ENCODE measurements at regions not wholly inside any gene's neighbourhood (a gene's known extent, or its start where the extent isn't known, plus 50 kb on each side); places are given as distances from the start of the nearest gene placed in this dataset.

DNA sequence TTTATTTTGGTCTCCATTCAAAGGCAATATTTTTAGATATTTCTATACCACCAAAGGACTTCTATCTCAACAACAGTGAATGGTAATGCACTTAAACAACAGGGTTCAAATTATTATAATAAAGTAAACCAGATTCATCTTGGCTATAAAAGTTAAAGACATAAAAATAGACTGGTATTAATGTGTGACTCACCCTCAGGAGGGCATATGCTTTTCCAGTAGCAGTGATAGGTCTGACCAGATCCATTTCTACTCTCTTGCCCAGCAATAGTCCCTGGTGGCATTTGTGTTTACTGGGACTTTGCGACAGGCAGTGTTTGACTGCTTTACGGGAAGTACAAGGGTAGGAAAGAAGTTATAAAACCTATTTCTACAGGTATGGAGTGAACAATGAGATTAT lies 353.2 kb upstream of the ATP2B1 start:
- no peaks in the 10 kb centered on the region for H3K9me3 ChIP-seq (ENCODE audit: control insufficient read depth in 1 of 2, low read length in 2 of 2)
- H3K36me3 ChIP-seq (ENCODE audit: control insufficient read depth in 1 of 2, insufficient read depth in 2 of 2, low read length in 2 of 2): no peaks in the 10 kb centered on the region
- no peaks in the 10 kb centered on the region for H3K27me3 ChIP-seq (ENCODE audit: control insufficient read depth in 1 of 2, insufficient read depth in 2 of 2, low read length in 2 of 2)
- no peak overlapping the region for H3K4me3 ChIP-seq (ENCODE audit: low read depth in 1 of 2, low read length in 2 of 2)
- no peak overlapping the region for H3K27ac ChIP-seq (ENCODE audit: low read depth, low read length)
- no peak overlapping the region for H3K9ac ChIP-seq (ENCODE audit: low read depth in 1 of 2, low read length in 2 of 2)
- no peaks in the 10 kb centered on the region for H3K4me1 ChIP-seq (ENCODE audit: control insufficient read depth in 1 of 2, insufficient read depth in 2 of 2, low read length in 2 of 2)

DNA sequence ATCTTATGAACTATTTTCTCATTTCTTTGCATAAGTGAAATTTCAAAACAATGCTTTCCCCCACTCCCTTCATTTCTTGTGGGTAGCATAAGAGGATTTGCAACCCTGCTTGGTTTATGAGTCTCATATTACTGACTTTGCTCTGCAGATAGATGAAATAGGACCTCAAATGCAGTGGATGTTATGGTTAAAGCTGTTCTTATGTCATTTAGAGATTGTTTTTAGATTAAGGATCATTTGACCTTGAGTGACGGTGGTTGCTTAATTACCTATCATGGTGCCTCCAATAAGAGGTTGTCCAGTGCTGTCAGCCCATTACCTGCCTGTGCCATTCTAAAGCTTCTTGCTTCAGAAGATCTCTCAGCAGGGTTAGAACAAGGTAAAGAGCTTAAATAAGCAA lies 351.4 kb upstream of the ATP2B1 start:
- Histone ChIP-seq H3K36me3 (ENCODE audit: control insufficient read depth in 1 of 2, insufficient read depth in 2 of 2, low read length in 2 of 2) (no peaks in the 10 kb centered on the region), H3K27ac (ENCODE audit: low read depth, low read length) (no peak overlapping the region), H3K4me1 (ENCODE audit: control insufficient read depth in 1 of 2, insufficient read depth in 2 of 2, low read length in 2 of 2) (no peaks in the 10 kb centered on the region), H3K9ac (ENCODE audit: low read depth in 1 of 2, low read length in 2 of 2) (no peak overlapping the region), H3K27me3 (ENCODE audit: control insufficient read depth in 1 of 2, insufficient read depth in 2 of 2, low read length in 2 of 2) (no peaks in the 10 kb centered on the region), H3K9me3 (ENCODE audit: control insufficient read depth in 1 of 2, low read length in 2 of 2) (no peaks in the 10 kb centered on the region), H3K4me3 (ENCODE audit: low read depth in 1 of 2, low read length in 2 of 2) (no peak overlapping the region)

DNA sequence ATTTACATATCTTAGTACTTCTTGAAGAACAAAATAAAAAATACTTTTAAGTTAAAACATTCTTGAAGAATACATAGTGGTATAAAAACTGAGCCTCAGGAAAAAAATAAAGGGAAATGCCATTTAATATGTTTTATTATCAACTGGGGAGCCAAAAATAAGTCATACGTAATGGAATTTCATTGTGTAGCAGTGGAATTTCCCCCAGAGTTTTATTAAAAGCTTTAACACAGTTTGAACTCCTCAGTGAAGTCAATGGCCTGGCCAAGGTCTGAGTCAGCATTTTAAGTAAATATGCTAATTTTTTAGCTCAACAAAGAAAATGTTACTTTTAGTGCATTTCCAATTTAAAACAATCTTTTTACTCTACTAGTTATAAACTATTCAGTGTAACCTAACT lies 350.1 kb upstream of the ATP2B1 start:
- H3K4me3 ChIP-seq (ENCODE audit: low read depth in 1 of 2, low read length in 2 of 2): no peak overlapping the region
- no peaks in the 10 kb centered on the region for H3K9me3 ChIP-seq (ENCODE audit: control insufficient read depth in 1 of 2, low read length in 2 of 2)
- H3K9ac ChIP-seq (ENCODE audit: low read depth in 1 of 2, low read length in 2 of 2): no peak overlapping the region
- H3K36me3 ChIP-seq (ENCODE audit: control insufficient read depth in 1 of 2, insufficient read depth in 2 of 2, low read length in 2 of 2): no peaks in the 10 kb centered on the region
- no peaks in the 10 kb centered on the region for H3K4me1 ChIP-seq (ENCODE audit: control insufficient read depth in 1 of 2, insufficient read depth in 2 of 2, low read length in 2 of 2)
- no peak overlapping the region for H3K27ac ChIP-seq (ENCODE audit: low read depth, low read length)
- H3K27me3 ChIP-seq (ENCODE audit: control insufficient read depth in 1 of 2, insufficient read depth in 2 of 2, low read length in 2 of 2): no peaks in the 10 kb centered on the region

DNA sequence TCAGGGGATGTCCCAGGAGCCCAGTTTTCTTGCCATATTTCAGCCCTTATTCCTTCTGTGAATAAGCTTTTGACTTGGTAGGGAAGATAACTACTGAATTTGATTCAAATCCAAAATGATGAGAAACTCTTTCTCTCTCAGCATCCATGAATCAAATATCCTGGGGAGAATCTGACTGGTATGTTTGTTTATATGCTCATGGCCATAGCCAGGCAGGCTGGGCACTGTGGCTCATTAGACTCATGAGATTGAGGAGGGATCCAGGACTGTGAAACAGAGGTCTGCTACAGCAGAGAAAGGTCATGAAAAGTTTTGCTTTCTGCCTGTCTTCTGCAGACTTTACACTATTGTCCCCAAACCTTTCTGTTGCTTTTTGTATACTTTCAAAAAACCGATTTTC lies 346.4 kb upstream of the ATP2B1 start:
- H3K27me3 ChIP-seq (ENCODE audit: control insufficient read depth in 1 of 2, insufficient read depth in 2 of 2, low read length in 2 of 2): no peaks in the 10 kb centered on the region
- H3K9me3 ChIP-seq (ENCODE audit: control insufficient read depth in 1 of 2, low read length in 2 of 2): no peaks in the 10 kb centered on the region
- H3K4me3 ChIP-seq (ENCODE audit: low read depth in 1 of 2, low read length in 2 of 2): no peak overlapping the region
- H3K27ac ChIP-seq (ENCODE audit: low read depth, low read length): no peak overlapping the region
- H3K4me1 ChIP-seq (ENCODE audit: control insufficient read depth in 1 of 2, insufficient read depth in 2 of 2, low read length in 2 of 2): no peaks in the 10 kb centered on the region
- no peak overlapping the region for H3K9ac ChIP-seq (ENCODE audit: low read depth in 1 of 2, low read length in 2 of 2)
- no peaks in the 10 kb centered on the region for H3K36me3 ChIP-seq (ENCODE audit: control insufficient read depth in 1 of 2, insufficient read depth in 2 of 2, low read length in 2 of 2)

DNA sequence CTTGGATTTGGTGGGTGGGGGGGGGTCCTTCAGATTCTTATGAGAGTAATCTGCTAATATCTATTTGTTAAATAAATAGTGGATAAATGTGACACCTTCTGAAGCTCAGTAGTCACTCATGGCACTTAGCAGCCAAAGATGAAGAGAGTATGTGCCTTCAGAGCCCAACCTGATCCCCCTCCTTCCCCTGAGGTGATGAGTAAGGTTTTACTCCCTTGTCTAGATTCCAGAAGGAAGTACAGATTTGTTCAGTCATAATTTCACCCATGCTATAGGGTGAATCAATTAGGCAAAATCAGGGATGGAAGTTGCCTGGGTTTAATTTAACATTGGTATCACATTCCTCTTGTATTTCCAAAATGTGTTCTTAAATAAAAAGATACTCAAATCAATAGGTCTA lies 340.3 kb upstream of the ATP2B1 start:
- Histone ChIP-seq H3K4me1 (ENCODE audit: control insufficient read depth in 1 of 2, insufficient read depth in 2 of 2, low read length in 2 of 2) (no peaks in the 10 kb centered on the region), H3K4me3 (ENCODE audit: low read depth in 1 of 2, low read length in 2 of 2) (no peak overlapping the region), H3K36me3 (ENCODE audit: control insufficient read depth in 1 of 2, insufficient read depth in 2 of 2, low read length in 2 of 2) (no peaks in the 10 kb centered on the region), H3K9me3 (ENCODE audit: control insufficient read depth in 1 of 2, low read length in 2 of 2) (no peaks in the 10 kb centered on the region), H3K27ac (ENCODE audit: low read depth, low read length) (no peak overlapping the region), H3K27me3 (ENCODE audit: control insufficient read depth in 1 of 2, insufficient read depth in 2 of 2, low read length in 2 of 2) (no peaks in the 10 kb centered on the region), H3K9ac (ENCODE audit: low read depth in 1 of 2, low read length in 2 of 2) (no peak overlapping the region)

DNA sequence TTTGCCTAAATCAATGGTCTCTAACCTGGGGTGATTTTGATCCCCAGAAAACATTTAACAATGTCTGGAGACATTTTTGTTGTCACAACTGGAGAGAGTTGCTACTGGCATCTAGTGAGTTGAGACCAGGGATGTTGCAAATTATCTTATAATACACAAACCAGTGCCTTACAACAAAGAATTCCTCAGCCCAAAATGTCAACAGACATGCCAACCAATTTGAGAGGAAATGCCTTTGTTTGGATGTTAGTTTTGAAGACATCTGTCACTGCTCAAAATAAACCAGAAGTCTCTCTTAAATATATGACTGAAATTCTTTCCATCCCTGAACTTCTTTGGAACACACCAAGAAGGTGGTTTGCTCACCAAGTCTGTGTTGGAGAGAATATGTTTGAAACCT lies 336.9 kb upstream of the ATP2B1 start:
- Histone ChIP-seq H3K9me3 (ENCODE audit: control insufficient read depth in 1 of 2, low read length in 2 of 2) (no peaks in the 10 kb centered on the region), H3K27me3 (ENCODE audit: control insufficient read depth in 1 of 2, insufficient read depth in 2 of 2, low read length in 2 of 2) (no peaks in the 10 kb centered on the region), H3K27ac (ENCODE audit: low read depth, low read length) (no peak overlapping the region), H3K4me3 (ENCODE audit: low read depth in 1 of 2, low read length in 2 of 2) (no peak overlapping the region), H3K9ac (ENCODE audit: low read depth in 1 of 2, low read length in 2 of 2) (no peak overlapping the region), H3K4me1 (ENCODE audit: control insufficient read depth in 1 of 2, insufficient read depth in 2 of 2, low read length in 2 of 2) (no peaks in the 10 kb centered on the region), H3K36me3 (ENCODE audit: control insufficient read depth in 1 of 2, insufficient read depth in 2 of 2, low read length in 2 of 2) (no peaks in the 10 kb centered on the region)

DNA sequence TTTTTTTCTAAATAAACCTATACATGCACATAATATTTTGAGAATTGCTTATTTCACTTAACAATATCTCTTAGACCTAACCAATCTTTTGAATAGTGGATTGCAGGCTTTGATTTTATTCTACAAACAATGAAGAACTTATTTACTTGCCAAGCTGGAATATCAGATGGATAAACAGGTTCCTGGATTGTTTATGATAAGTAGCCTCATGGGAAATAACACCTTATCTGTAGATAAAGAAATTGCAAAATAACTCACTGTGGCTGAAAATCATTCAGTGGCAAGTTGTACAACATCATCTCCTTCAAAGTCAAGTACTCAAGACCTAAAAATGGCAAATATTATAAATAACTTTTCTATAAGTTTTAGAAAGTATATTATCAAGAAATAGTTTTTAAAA lies 335.4 kb upstream of the ATP2B1 start:
- no peaks in the 10 kb centered on the region for H3K9me3 ChIP-seq (ENCODE audit: control insufficient read depth in 1 of 2, low read length in 2 of 2)
- H3K9ac ChIP-seq (ENCODE audit: low read depth in 1 of 2, low read length in 2 of 2): no peak overlapping the region
- no peaks in the 10 kb centered on the region for H3K36me3 ChIP-seq (ENCODE audit: control insufficient read depth in 1 of 2, insufficient read depth in 2 of 2, low read length in 2 of 2)
- H3K4me3 ChIP-seq (ENCODE audit: low read depth in 1 of 2, low read length in 2 of 2): no peak overlapping the region
- no peak overlapping the region for H3K27ac ChIP-seq (ENCODE audit: low read depth, low read length)
- no peaks in the 10 kb centered on the region for H3K27me3 ChIP-seq (ENCODE audit: control insufficient read depth in 1 of 2, insufficient read depth in 2 of 2, low read length in 2 of 2)
- H3K4me1 ChIP-seq (ENCODE audit: control insufficient read depth in 1 of 2, insufficient read depth in 2 of 2, low read length in 2 of 2): no peaks in the 10 kb centered on the region

DNA sequence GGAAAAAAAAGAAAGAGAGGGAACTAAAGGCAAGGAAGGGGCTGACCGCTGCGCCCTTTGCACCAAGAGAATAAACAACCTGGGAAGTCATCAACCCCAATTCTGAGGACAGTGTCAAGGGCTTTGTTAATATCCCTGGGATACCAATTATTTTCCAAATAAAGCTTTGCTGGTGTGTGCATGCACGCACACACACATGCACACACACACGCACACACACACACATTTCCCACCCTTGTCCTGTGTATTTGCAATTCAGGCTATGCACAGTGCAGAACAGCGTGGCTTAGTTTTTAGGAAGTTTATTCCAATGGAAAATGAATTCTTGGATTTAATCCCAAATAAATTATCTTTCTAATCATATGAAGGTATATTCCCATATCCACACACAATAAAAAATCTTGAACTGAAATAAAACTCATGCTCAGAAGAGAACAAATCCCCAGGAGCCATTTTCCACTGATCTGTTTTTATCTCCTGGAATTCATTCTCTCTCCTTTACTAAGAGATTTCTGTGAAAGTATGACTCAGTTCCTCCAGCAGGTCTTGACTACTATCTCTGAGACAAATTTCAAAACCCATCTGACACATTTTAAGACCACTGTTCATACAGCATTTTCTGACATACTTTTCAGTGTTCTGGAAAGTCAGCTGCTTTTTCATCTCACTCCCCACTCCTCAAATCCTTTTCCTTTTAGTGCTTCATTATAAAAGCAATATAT lies 334.4 kb upstream of the ATP2B1 start:
- H3K4me1 ChIP-seq (ENCODE audit: control insufficient read depth in 1 of 2, insufficient read depth in 2 of 2, low read length in 2 of 2): no peaks in the 10 kb centered on the region
- no peak overlapping the region for H3K9ac ChIP-seq (ENCODE audit: low read depth in 1 of 2, low read length in 2 of 2)
- H3K4me3 ChIP-seq (ENCODE audit: low read depth in 1 of 2, low read length in 2 of 2): no peak overlapping the region
- H3K27ac ChIP-seq (ENCODE audit: low read depth, low read length): no peak overlapping the region
- H3K36me3 ChIP-seq (ENCODE audit: control insufficient read depth in 1 of 2, insufficient read depth in 2 of 2, low read length in 2 of 2): no peaks in the 10 kb centered on the region
- H3K27me3 ChIP-seq (ENCODE audit: control insufficient read depth in 1 of 2, insufficient read depth in 2 of 2, low read length in 2 of 2): no peaks in the 10 kb centered on the region
- H3K9me3 ChIP-seq (ENCODE audit: control insufficient read depth in 1 of 2, low read length in 2 of 2): no peaks in the 10 kb centered on the region

DNA sequence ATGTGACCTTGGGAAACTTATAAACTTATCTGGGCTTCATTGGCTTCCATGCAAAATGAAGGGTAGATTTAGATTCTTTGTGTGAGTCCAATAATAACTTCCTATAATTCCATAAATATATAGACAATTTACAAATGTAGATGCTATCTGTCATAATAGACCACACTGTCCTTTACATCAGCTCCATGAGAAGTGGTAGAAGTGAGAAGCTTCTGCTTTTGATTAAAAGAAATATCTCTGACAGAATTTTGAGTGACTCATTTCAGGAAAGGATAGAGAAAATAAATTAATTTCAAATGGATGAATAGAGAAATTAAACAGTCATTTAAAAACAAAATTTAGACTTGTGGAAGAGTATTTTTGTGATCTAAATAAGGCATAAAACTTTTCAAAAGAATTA lies 329.7 kb upstream of the ATP2B1 start:
- H3K4me1 ChIP-seq (ENCODE audit: control insufficient read depth in 1 of 2, insufficient read depth in 2 of 2, low read length in 2 of 2): no peaks in the 10 kb centered on the region

DNA sequence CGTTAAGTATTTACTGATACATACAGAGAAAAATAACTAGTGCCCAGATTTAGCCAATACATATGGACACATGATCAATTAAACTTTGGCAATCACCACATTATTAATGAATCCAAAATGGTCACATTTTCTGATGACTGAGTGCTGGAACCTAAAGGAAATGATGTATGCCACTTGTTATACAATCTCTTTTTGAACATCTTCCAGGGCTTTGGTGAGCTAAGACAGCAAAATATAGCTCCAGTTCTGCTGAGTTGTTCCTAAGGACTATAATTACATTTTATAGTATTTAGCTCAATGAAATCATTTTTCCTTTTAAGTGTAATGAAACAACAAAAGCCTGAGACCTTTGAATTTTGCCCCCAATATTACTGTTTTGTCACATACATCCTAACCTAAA lies 329.1 kb upstream of the ATP2B1 start:
- Histone ChIP-seq H3K4me3 (ENCODE audit: low read depth in 1 of 2, low read length in 2 of 2) (no peak overlapping the region), H3K36me3 (ENCODE audit: control insufficient read depth in 1 of 2, insufficient read depth in 2 of 2, low read length in 2 of 2) (no peaks in the 10 kb centered on the region), H3K4me1 (ENCODE audit: control insufficient read depth in 1 of 2, insufficient read depth in 2 of 2, low read length in 2 of 2) (no peaks in the 10 kb centered on the region), H3K9me3 (ENCODE audit: control insufficient read depth in 1 of 2, low read length in 2 of 2) (peaks cover 4 to 6% of the 10 kb centered on the region in 2 donors), H3K9ac (ENCODE audit: low read depth in 1 of 2, low read length in 2 of 2) (no peak overlapping the region), H3K27me3 (ENCODE audit: control insufficient read depth in 1 of 2, insufficient read depth in 2 of 2, low read length in 2 of 2) (no peaks in the 10 kb centered on the region), H3K27ac (ENCODE audit: low read depth, low read length) (no peak overlapping the region)

More for the DNA sequence above, 329.7 kb upstream of the ATP2B1 start:
- Histone ChIP-seq H3K9ac (ENCODE audit: low read depth in 1 of 2, low read length in 2 of 2) (no peak overlapping the region), H3K9me3 (ENCODE audit: control insufficient read depth in 1 of 2, low read length in 2 of 2) (peaks cover 4 to 6% of the 10 kb centered on the region in 2 donors), H3K4me3 (ENCODE audit: low read depth in 1 of 2, low read length in 2 of 2) (no peak overlapping the region), H3K27me3 (ENCODE audit: control insufficient read depth in 1 of 2, insufficient read depth in 2 of 2, low read length in 2 of 2) (no peaks in the 10 kb centered on the region), H3K27ac (ENCODE audit: low read depth, low read length) (no peak overlapping the region), H3K36me3 (ENCODE audit: control insufficient read depth in 1 of 2, insufficient read depth in 2 of 2, low read length in 2 of 2) (no peaks in the 10 kb centered on the region)

DNA sequence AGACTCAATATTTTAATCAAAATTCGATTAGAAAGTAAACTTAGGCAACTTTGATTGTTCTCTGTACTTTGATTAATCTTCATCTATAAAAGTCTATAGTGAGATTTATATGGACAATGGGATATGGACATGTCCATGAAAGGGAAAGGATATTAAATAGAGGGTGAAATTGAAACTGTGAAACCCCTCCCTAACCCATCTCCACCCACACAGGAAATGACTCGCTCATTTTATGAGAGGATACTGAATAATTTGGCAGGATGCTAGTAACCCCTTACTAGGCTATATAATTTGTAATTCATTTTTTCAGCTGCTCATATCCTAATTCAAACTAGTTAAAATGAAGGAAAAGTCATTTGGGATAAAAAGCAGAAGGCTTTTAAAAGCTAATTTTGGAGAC lies 328.0 kb upstream of the ATP2B1 start:
- H3K4me1 ChIP-seq (ENCODE audit: control insufficient read depth in 1 of 2, insufficient read depth in 2 of 2, low read length in 2 of 2): no peaks in the 10 kb centered on the region

More for the DNA sequence above, 328.0 kb upstream of the ATP2B1 start:
- Histone ChIP-seq H3K27ac (ENCODE audit: low read depth, low read length) (no peak overlapping the region), H3K27me3 (ENCODE audit: control insufficient read depth in 1 of 2, insufficient read depth in 2 of 2, low read length in 2 of 2) (no peaks in the 10 kb centered on the region), H3K4me3 (ENCODE audit: low read depth in 1 of 2, low read length in 2 of 2) (no peak overlapping the region), H3K9me3 (ENCODE audit: control insufficient read depth in 1 of 2, low read length in 2 of 2) (peaks cover 4 to 6% of the 10 kb centered on the region in 2 donors), H3K36me3 (ENCODE audit: control insufficient read depth in 1 of 2, insufficient read depth in 2 of 2, low read length in 2 of 2) (no peaks in the 10 kb centered on the region), H3K9ac (ENCODE audit: low read depth in 1 of 2, low read length in 2 of 2) (no peak overlapping the region)

All from duodenal mucosa (tissue), 2 donors.